Ureter (tissue), 1 donor: ENCODE measurements at regions not wholly inside any gene's neighbourhood (a gene's known extent, or its start where the extent isn't known, plus 50 kb on each side); places are given as distances from the start of the nearest gene placed in this dataset.
"Not testable (repeated sequence)": the region's sequence is repeated elsewhere in the genome, so short reads cannot be mapped to it uniquely, and the experiment has no call there.

Experiments used
- DNase-seq: peaks from one replicate; pipeline ENCODE4 v3.0.0-alpha.2; 2020; ENCODE audit warnings: low spot score
- donor health status: DM: yes; HTN: yes; CAD: no.

- no peak for DNase-seq
These were observed 131.8 kb upstream of the JARID2 start for GRCh38 chr6:15114061-15114460.

GRCh38 chr6:15116889-15117288 lies 129.0 kb upstream of the JARID2 start:
- no peak for DNase-seq

- DNase-seq = no peak
These were observed 124.4 kb upstream of the JARID2 start for GRCh38 chr6:15121443-15121842.

GRCh38 chr6:15121977-15122550 lies 123.8 kb upstream of the JARID2 start:
- DNase-seq = no peak

GRCh38 chr6:15129887-15130286 lies 116.0 kb upstream of the JARID2 start:
- DNase-seq = no peak

GRCh38 chr6:15131234-15131633 lies 114.6 kb upstream of the JARID2 start:
- DNase-seq = no peak

- no peak for DNase-seq
These were observed 114.2 kb upstream of the JARID2 start for GRCh38 chr6:15131651-15132061.

GRCh38 chr6:15132167-15132566 lies 113.7 kb upstream of the JARID2 start:
- no peak for DNase-seq

GRCh38 chr6:15132854-15133670 lies 112.8 kb upstream of the JARID2 start:
- no peak for DNase-seq

GRCh38 chr6:15137086-15137485 lies 108.8 kb upstream of the JARID2 start:
- no peak for DNase-seq

- no peak for DNase-seq
These were observed 102.8 kb upstream of the JARID2 start for GRCh38 chr6:15143086-15143485.

GRCh38 chr6:15143540-15143939 lies 102.3 kb upstream of the JARID2 start:
- no peak for DNase-seq

GRCh38 chr6:15145821-15146220 lies 100.0 kb upstream of the JARID2 start:
- DNase-seq = no peak

- DNase-seq = no peak
These were observed 98.0 kb upstream of the JARID2 start for GRCh38 chr6:15147827-15148226.

GRCh38 chr6:15148356-15148946 lies 97.4 kb upstream of the JARID2 start:
- DNase-seq = peak; percentile 43

GRCh38 chr6:15150207-15150606 lies 95.7 kb upstream of the JARID2 start:
- no peak for DNase-seq

GRCh38 chr6:15152700-15153099 lies 93.2 kb upstream of the JARID2 start:
- DNase-seq = no peak

- DNase-seq = no peak
These were observed 92.7 kb upstream of the JARID2 start for GRCh38 chr6:15153191-15153590.

- no peak for DNase-seq
These were observed 88.4 kb upstream of the JARID2 start for GRCh38 chr6:15157479-15157878.

GRCh38 chr6:15158821-15159619 lies 86.8 kb upstream of the JARID2 start:
- DNase-seq = no peak

GRCh38 chr6:15160812-15161211 lies 85.1 kb upstream of the JARID2 start:
- no peak for DNase-seq

- not testable (repeated sequence) for DNase-seq
These were observed 81.0 kb upstream of the JARID2 start for GRCh38 chr6:15164855-15165254.
